Adrenal gland (tissue), 9 donors: ENCODE measurements at regions not wholly inside any gene's neighbourhood (a gene's known extent, or its start where the extent isn't known, plus 50 kb on each side); places are given as distances from the start of the nearest gene placed in this dataset.

Experiments used
- DNase-seq, 7 donors: peaks; one replicate each; pipeline ENCODE4 v3.0.0-alpha.2; 2019 to 2020
- H3K27ac ChIP-seq, 5 donors: fragments of 200-600 bp; sonication (generic) in 4 of 5; 1 replicate in 3 of 5; 2 replicates in 2 of 5; pipeline versions ENCODE4 v1.5.1 to v1.8.0; 2016 to 2020; ENCODE audit warnings: mild to moderate bottlenecking in 1 of 5
- H3K27me3 ChIP-seq: fragments of 200-600 bp; 2 replicates; pipeline ENCODE4 v1.8.0; 2021
- H3K36me3 ChIP-seq, 2 donors: fragments of 200-600 bp; replicated peaks in 1 of 2; 1 replicate in 1 of 2; 2 replicates in 1 of 2; pipeline versions ENCODE4 v1.5.1 to v1.8.0; 2018 to 2022
- H3K4me1 ChIP-seq, 2 donors: fragments of 200-600 bp; replicated peaks in 1 of 2; 1 replicate in 1 of 2; 2 replicates in 1 of 2; pipeline versions ENCODE4 v1.5.1 to v1.8.0; 2018 to 2021
- H3K4me3 ChIP-seq, 4 donors: fragments of 200-600 bp; sonication (generic) in 3 of 4; one replicate each; pipeline ENCODE4 v1.5.1; 2016 to 2018
- H3K9me3 ChIP-seq, 3 donors: fragments of 200-600 bp; sonication (generic) in 1 of 3; replicated peaks in 1 of 3; 1 replicate in 2 of 3; 2 replicates in 1 of 3; pipeline versions ENCODE4 v1.5.1 to v1.8.0; 2016 to 2021
- CTCF ChIP-seq, 6 experiments: fragments of 450-650 bp in 4 of 6; fragments of 200-600 bp in 2 of 6; sonication (generic) in 1 of 6; IDR thresholded peaks; 1 replicate in 5 of 6; 2 replicates in 1 of 6; pipeline versions ENCODE4 v1.5.1 to v1.8.0; 2016 to 2021; ENCODE audit warnings: antibody characterized with exemption in 6 of 6, mild to moderate bottlenecking in 2 of 6, moderate library complexity in 1 of 6
- POLR2A ChIP-seq, 2 donors: fragments of 450-650 bp; IDR thresholded peaks; one replicate each; pipeline ENCODE4 v1.6.1; 2017; ENCODE audit warnings: antibody characterized with exemption in 2 of 2, mild to moderate bottlenecking in 2 of 2, moderate library complexity in 1 of 2
- WGBS, 4 donors: extraction: QIAGEN DNeasy Blood & Tissue Kit in 2 of 4; methylation state at CpG; one replicate each; pipeline versions ENCODE4 v1.1.5 to v1.1.7; 2013 to 2017; 5-methylcytosine and 5-hydroxymethylcytosine counted together
- intact Hi-C, 2 donors: fragments of 100-400 bp; cut with DNase I; formaldehyde crosslinking; loops; one replicate each; pipeline versions ENCODE4 v1.14.1 to v1.15.0; 2022 to 2023
- donor health status: healthy with polysubstance abuse.
- donor health status: Bipolar disorder and iron deficiency.
- donor health status: DM: yes; HTN: yes; CAD: no.
- donor health status: DM: no; HTN: no; CAD: no.
- donor health status: DM: no; HTN: no; CAD: no.

- Histone ChIP-seq H3K27ac (no peak overlapping the region), H3K9me3 (no peaks in the 10 kb centered on the region), H3K36me3 (no peaks in the 10 kb centered on the region), H3K27me3 (no peaks in the 10 kb centered on the region), H3K4me1 (no peaks in the 10 kb centered on the region), H3K4me3 (no peak overlapping the region)
- 71 to 74% (median 72%) methylated on average over 2 of the region's 2 CpGs for WGBS, 4 donors
- TF ChIP-seq POLR2A (IDR thresholded peaks at IDR 0.05) (no peak), CTCF (IDR thresholded peaks at IDR 0.05) (no peak)
- no peak for DNase-seq
- intact Hi-C loops, result no loop called here
Measured at GRCh38 chr4:177509226-177509745, 67.0 kb upstream of the AGA start.

- DNase-seq, result no peak
- WGBS, 4 donors, result 88 to 90% (median 89%) methylated on average over 3 of the region's 3 CpGs
- Histone ChIP-seq H3K27ac (no peak overlapping the region), H3K4me1 (no peaks in the 10 kb centered on the region), H3K9me3 (no peaks in the 10 kb centered on the region), H3K27me3 (no peaks in the 10 kb centered on the region), H3K36me3 (no peaks in the 10 kb centered on the region), H3K4me3 (no peak overlapping the region)
- intact Hi-C loops, result no loop called here
- TF ChIP-seq POLR2A (IDR thresholded peaks at IDR 0.05) (no peak), CTCF (IDR thresholded peaks at IDR 0.05) (no peak)
Measured at GRCh38 chr4:177511611-177512010, 69.4 kb upstream of the AGA start.

- TF ChIP-seq POLR2A (IDR thresholded peaks at IDR 0.05), result no peak
Measured at GRCh38 chr4:177512646-177513045, 70.4 kb upstream of the AGA start.

GRCh38 chr4:177517862-177518261 lies 75.6 kb upstream of the AGA start:
- H3K4me1 ChIP-seq, result no peaks in the 10 kb centered on the region
- H3K4me3 ChIP-seq, result no peak overlapping the region
- intact Hi-C loops, result no loop called here
- no peaks in the 10 kb centered on the region for H3K27me3 ChIP-seq
- TF ChIP-seq POLR2A (IDR thresholded peaks at IDR 0.05) (no peak), CTCF (IDR thresholded peaks at IDR 0.05) (no peak)
- H3K27ac ChIP-seq, result no peak overlapping the region
- H3K36me3 ChIP-seq, result no peaks in the 10 kb centered on the region
- H3K9me3 ChIP-seq, result no peaks in the 10 kb centered on the region
- 86 to 95% (median 92%) methylated on average over 2 of the region's 2 CpGs for WGBS, 4 donors
- no peak for DNase-seq

More at GRCh38 chr4:177512646-177513045, 70.4 kb upstream of the AGA start:
- Histone ChIP-seq H3K9me3 (no peaks in the 10 kb centered on the region), H3K4me1 (no peaks in the 10 kb centered on the region), H3K4me3 (no peak overlapping the region), H3K27me3 (no peaks in the 10 kb centered on the region), H3K36me3 (no peaks in the 10 kb centered on the region), H3K27ac (no peak overlapping the region)
- intact Hi-C loops, result no loop called here
- DNase-seq, result no peak

- Histone ChIP-seq H3K4me1 (no peaks in the 10 kb centered on the region), H3K27me3 (no peaks in the 10 kb centered on the region), H3K36me3 (no peaks in the 10 kb centered on the region), H3K4me3 (no peak overlapping the region), H3K9me3 (no peaks in the 10 kb centered on the region), H3K27ac (no peak overlapping the region)
- TF ChIP-seq CTCF (IDR thresholded peaks at IDR 0.05) (no peak), POLR2A (IDR thresholded peaks at IDR 0.05) (no peak)
- WGBS, 4 donors, result 86 to 90% (median 88%) methylated on average over 7 of the region's 7 CpGs
- intact Hi-C loops, result no loop called here
- DNase-seq, result no peak
Measured at GRCh38 chr4:177519481-177520260, 77.4 kb upstream of the AGA start.
